ENCODE measurements at regions not wholly inside any gene's neighbourhood (a gene's known extent, or its start where the extent isn't known, plus 50 kb on each side); places are given as distances from the start of the nearest gene placed in this dataset.

DNA sequence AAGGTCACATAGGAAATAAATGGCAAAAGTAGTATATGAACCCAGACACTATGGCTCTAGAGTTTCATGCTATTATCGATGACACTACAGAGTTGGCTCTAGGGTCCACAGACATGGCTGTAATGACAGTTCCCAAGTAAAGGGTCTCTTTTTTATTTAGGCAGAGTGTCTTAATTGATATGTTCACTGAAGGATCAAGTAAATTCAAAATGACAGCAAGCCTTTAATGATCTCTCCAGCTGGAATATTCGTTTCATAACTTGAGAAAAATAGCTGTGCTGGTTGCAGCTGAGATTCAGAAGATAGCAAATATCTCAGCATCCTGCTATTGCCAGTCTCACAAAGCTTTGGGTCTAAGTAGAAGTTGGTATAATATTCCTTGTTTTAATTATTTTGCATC lies 333.6 kb upstream of the MAGI2 start:
- TF ChIP-seq, protein P1, sequence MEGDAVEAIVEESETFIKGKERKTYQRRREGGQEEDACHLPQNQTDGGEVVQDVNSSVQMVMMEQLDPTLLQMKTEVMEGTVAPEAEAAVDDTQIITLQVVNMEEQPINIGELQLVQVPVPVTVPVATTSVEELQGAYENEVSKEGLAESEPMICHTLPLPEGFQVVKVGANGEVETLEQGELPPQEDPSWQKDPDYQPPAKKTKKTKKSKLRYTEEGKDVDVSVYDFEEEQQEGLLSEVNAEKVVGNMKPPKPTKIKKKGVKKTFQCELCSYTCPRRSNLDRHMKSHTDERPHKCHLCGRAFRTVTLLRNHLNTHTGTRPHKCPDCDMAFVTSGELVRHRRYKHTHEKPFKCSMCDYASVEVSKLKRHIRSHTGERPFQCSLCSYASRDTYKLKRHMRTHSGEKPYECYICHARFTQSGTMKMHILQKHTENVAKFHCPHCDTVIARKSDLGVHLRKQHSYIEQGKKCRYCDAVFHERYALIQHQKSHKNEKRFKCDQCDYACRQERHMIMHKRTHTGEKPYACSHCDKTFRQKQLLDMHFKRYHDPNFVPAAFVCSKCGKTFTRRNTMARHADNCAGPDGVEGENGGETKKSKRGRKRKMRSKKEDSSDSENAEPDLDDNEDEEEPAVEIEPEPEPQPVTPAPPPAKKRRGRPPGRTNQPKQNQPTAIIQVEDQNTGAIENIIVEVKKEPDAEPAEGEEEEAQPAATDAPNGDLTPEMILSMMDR (IDR thresholded peaks at IDR 0.05; ENCODE audit: insufficient read depth, low read depth, low read length, missing control alignments): no peak
- no peak for DNase-seq (ENCODE audit: low read depth)
- H3K4me3 ChIP-seq (ENCODE audit: low read depth, low read length): no peak overlapping the region

DNA sequence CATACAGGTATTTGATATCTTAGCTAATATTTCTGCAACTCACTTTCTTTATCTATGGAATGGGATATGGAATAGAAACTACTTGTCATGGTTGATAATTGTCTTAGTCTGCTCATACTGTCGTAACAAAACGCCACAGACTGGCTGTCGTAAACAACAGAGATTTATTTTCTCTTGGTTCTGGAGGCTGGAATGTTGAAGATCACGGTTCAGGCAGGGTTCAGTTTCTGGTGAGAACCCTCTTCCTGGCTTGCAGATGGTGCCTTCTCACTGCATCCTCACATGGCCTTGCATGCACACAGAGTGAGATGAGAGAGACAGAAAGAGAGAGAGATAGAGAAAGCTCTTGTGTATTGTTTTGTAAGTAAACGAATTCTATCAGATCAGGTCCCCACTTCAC lies 332.7 kb upstream of the MAGI2 start:
- H3K4me3 ChIP-seq (ENCODE audit: low read depth, low read length): no peak overlapping the region
- TF ChIP-seq, protein P1 (IDR thresholded peaks at IDR 0.05; ENCODE audit: insufficient read depth, low read depth, low read length, missing control alignments): no peak
- no peak for DNase-seq (ENCODE audit: low read depth)

DNA sequence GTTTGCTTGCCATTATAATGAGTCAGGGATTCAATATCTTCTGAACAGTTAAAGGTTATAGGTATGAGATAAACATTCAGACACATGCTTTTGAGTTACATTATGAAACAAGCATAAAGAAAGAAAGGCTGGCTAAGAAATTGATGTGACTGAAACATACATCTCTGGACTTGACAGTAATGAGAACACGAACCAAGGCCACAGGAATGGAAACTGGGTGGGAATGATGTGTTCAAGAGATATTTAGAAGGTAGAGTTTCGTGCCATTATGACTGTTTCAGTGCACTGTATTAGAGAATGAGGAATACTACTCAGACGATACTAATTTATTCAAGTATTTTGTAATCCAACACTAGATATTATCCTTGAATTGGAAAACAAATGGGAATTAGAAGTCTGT lies 332.1 kb upstream of the MAGI2 start:
- TF ChIP-seq, protein P1 (IDR thresholded peaks at IDR 0.05; ENCODE audit: insufficient read depth, low read depth, low read length, missing control alignments): no peak
- no peak overlapping the region for H3K4me3 ChIP-seq (ENCODE audit: low read depth, low read length)
- no peak for DNase-seq (ENCODE audit: low read depth)

DNA sequence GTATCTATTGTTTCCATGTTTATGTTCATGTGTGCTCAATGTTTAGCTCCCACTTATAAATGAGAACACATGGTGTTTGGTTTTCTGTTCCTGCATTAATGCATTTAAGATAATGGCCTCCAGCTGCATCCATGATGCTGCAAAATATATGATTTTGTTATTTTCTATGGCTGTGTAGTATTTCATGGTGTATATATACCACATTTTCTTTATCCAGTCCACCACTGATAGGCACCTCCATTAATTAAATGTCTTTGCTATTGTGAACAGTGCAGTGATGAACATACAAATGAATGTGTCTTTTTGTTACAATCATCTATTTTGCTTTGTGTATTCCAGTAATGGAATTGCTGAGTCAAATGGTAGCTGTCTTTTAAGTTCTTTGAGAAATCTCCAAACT lies 329.4 kb upstream of the MAGI2 start:
- TF ChIP-seq, protein P1 (IDR thresholded peaks at IDR 0.05; ENCODE audit: insufficient read depth, low read depth, low read length, missing control alignments): no peak
- no peak overlapping the region for H3K4me3 ChIP-seq (ENCODE audit: low read depth, low read length)
- no peak for DNase-seq (ENCODE audit: low read depth)

DNA sequence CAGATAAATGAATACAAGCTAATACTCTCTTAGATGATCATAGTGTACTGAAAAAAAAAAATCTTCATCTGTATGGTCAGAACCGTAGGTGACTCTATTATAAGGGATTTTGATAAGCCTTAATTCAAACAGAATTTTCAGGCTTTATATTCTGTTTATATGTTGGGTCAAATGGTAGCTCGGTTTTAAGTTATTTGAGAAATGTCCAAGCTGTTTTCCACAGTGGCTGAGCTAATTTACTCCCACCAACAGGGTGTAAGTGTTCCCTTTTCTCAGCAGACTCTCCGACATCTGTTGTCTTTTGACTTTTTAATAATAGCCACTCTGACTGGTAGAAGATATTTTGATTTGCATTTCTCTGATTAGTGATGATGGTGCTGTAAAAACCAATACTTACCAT lies 328.8 kb upstream of the MAGI2 start:
- TF ChIP-seq, protein P1 (IDR thresholded peaks at IDR 0.05; ENCODE audit: insufficient read depth, low read depth, low read length, missing control alignments): no peak
- no peak for DNase-seq (ENCODE audit: low read depth)

DNA sequence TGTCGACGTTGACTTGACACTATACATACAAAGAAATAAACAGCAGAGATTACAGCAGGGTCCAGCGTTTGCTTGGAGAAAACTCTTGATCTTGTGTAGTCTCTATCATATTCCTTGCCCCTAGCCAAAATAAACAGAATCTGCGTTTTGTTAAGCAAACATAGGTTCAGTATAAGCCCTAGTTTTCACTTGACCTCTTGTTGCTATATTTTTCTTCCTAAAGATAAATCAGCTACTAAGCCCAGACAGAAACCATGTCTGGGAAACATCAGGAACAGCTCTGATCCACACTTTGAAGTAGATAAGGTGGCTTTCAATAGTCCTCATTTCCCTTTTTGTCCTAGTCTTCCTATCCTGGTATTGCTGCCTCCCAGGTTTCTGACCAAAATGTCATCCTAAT lies 328.2 kb upstream of the MAGI2 start:
- no peak overlapping the region for H3K4me3 ChIP-seq (ENCODE audit: low read depth, low read length)
- TF ChIP-seq, protein P1 (IDR thresholded peaks at IDR 0.05; ENCODE audit: insufficient read depth, low read depth, low read length, missing control alignments): no peak

More for the DNA sequence above, 328.8 kb upstream of the MAGI2 start:
- no peak overlapping the region for H3K4me3 ChIP-seq (ENCODE audit: low read depth, low read length)

More for the DNA sequence above, 328.2 kb upstream of the MAGI2 start:
- no peak for DNase-seq (ENCODE audit: low read depth)

Data from GM12865 (cell line).